H1 (cell line): ENCODE measurements at regions not wholly inside any gene's neighbourhood (a gene's known extent, or its start where the extent isn't known, plus 50 kb on each side); places are given as distances from the start of the nearest gene placed in this dataset.

Experiments used
- CTCF ChIA-PET: fragments of 300-600 bp; sonication (Branson Sonifier 250); formaldehyde crosslinking; loops from one replicate; lab custom pipeline; 2021; ENCODE audit not compliant: partially characterized antibody; lab: Charles Lee
- POLR2A ChIA-PET: fragments of 300-600 bp; sonication (Branson Sonifier 250); formaldehyde crosslinking; loops from one replicate; lab custom pipeline; 2021; ENCODE audit warnings: inconsistent platforms; ENCODE audit not compliant: partially characterized antibody; lab: Charles Lee
- DNase-seq, 2 experiments: peaks; one replicate each; pipeline versions ENCODE4 v3.0.0 to v3.0.0-alpha.2; 2010 to 2022; ENCODE audit warnings: low spot score in 2 of 2, low read depth in 1 of 2, mixed read lengths in 1 of 2
- FAIRE-seq: peaks from 2 replicates; lab custom pipeline; 2011; peaks lifted over from hg19 to GRCh38; lab: Jason Lieb, UNC
- H2AFZ ChIP-seq: 2 replicates; pipeline ENCODE4 v1.8.1; 2012; ENCODE audit warnings: low read length, inconsistent platforms
- H2AK5ac ChIP-seq: 2 replicates; pipeline ENCODE4 v1.6.1; 2013; ENCODE audit warnings: low read depth, low read length
- H2BK120ac ChIP-seq: replicated peaks from 2 replicates; pipeline ENCODE3; 2013; ENCODE audit warnings: low read depth, low read length, inconsistent platforms
- H2BK12ac ChIP-seq: 2 replicates; pipeline ENCODE4 v1.6.1; 2013; ENCODE audit warnings: low read depth, low read length
- H2BK15ac ChIP-seq: 2 replicates; pipeline ENCODE4 v1.6.1; 2013; ENCODE audit warnings: low read length
- H2BK20ac ChIP-seq: 2 replicates; pipeline ENCODE4 v1.6.1; 2013; ENCODE audit warnings: low read length
- H2BK5ac ChIP-seq: 2 replicates; pipeline ENCODE4 v1.6.1; 2013; ENCODE audit warnings: low read depth, low read length
- H3K14ac ChIP-seq: 2 replicates; pipeline ENCODE4 v1.6.1; 2013; ENCODE audit warnings: inconsistent platforms; ENCODE audit not compliant: insufficient read length
- H3K18ac ChIP-seq: 2 replicates; pipeline ENCODE4 v1.6.1; 2013; ENCODE audit warnings: low read length; ENCODE audit errors: extremely low read depth
- H3K23ac ChIP-seq: 2 replicates; pipeline ENCODE4 v1.6.1; 2013; ENCODE audit warnings: inconsistent platforms; ENCODE audit not compliant: insufficient read length
- H3K23me2 ChIP-seq: 2 replicates; pipeline ENCODE4 v1.6.1; 2013; ENCODE audit warnings: low read depth, low read length
- H3K27ac ChIP-seq: 2 replicates; pipeline ENCODE4 v1.6.1; 2011; ENCODE audit warnings: low read depth, low read length, inconsistent platforms
- H3K27me3 ChIP-seq, 4 experiments: replicated peaks in 1 of 4; 1 replicate in 1 of 4; 2 replicates in 3 of 4; pipeline versions ENCODE4 v1.6.1 to v1.8.1; 2011 to 2013; ENCODE audit warnings: low read length in 3 of 4, mild to moderate bottlenecking in 3 of 4, inconsistent platforms in 2 of 4, mixed read lengths in 2 of 4, moderate library complexity in 1 of 4; ENCODE audit not compliant: control insufficient read depth in 3 of 4, insufficient read depth in 3 of 4; ENCODE audit errors: extremely low read depth in 1 of 4
- H3K36me3 ChIP-seq, 4 experiments: 2 replicates each; pipeline versions ENCODE4 v1.6.1 to v1.8.1; 2011 to 2013; ENCODE audit warnings: mild to moderate bottlenecking in 4 of 4, low read length in 3 of 4, moderate library complexity in 2 of 4, control low read depth in 1 of 4, inconsistent platforms in 1 of 4; ENCODE audit not compliant: insufficient read depth in 4 of 4, control insufficient read depth in 2 of 4
- H3K4ac ChIP-seq: replicated peaks from 2 replicates; pipeline ENCODE3; 2013; ENCODE audit warnings: low read length, low read depth, mixed read lengths, inconsistent platforms; ENCODE audit not compliant: insufficient read length
- H3K4me1 ChIP-seq, 4 experiments: replicated peaks in 1 of 4; 1 replicate in 1 of 4; 2 replicates in 3 of 4; pipeline versions ENCODE4 v1.6.1 to v1.8.1; 2011 to 2013; ENCODE audit warnings: low read length in 3 of 4, inconsistent platforms in 2 of 4, mixed read lengths in 1 of 4; ENCODE audit not compliant: insufficient read depth in 4 of 4, control insufficient read depth in 3 of 4
- H3K4me2 ChIP-seq, 2 experiments: 2 replicates each; pipeline versions ENCODE4 v1.6.1 to v1.8.1; 2011 to 2013; ENCODE audit warnings: low read depth in 2 of 2, low read length in 2 of 2, control low read depth in 1 of 2, inconsistent platforms in 1 of 2, mild to moderate bottlenecking in 1 of 2; ENCODE audit not compliant: insufficient read depth in 1 of 2
- H3K4me3 ChIP-seq, 4 experiments: fragments of 200-600, 300-600 bp in 1 of 4; sonication (generic), shearing (Covaris generic), sonication (Bioruptor Twin) in 1 of 4; 2 replicates each; pipeline versions ENCODE4 v1.5.1 to v1.8.1; 2011 to 2016; ENCODE audit warnings: low read length in 4 of 4, low read depth in 3 of 4, control low read depth in 2 of 4, inconsistent platforms in 2 of 4, mild to moderate bottlenecking in 2 of 4, mixed read lengths in 1 of 4, moderate library complexity in 1 of 4; ENCODE audit not compliant: insufficient read depth in 2 of 4; ENCODE audit errors: extremely low read depth in 1 of 4
- H3K56ac ChIP-seq: replicated peaks from 2 replicates; pipeline ENCODE3; 2013; ENCODE audit warnings: low read depth, mild to moderate bottlenecking, mixed read lengths, low read length, inconsistent platforms; ENCODE audit not compliant: insufficient read length
- H3K79me1 ChIP-seq: 2 replicates; pipeline ENCODE4 v1.6.1; 2013; ENCODE audit warnings: low read depth, low read length, control low read depth
- H3K79me2 ChIP-seq, 2 experiments: 2 replicates each; pipeline versions ENCODE4 v1.6.1 to v1.8.1; 2012 to 2013; ENCODE audit warnings: low read length in 2 of 2, mild to moderate bottlenecking in 2 of 2, inconsistent platforms in 1 of 2; ENCODE audit not compliant: insufficient read depth in 2 of 2, control insufficient read depth in 1 of 2
- H3K9ac ChIP-seq, 4 experiments: replicated peaks in 1 of 4; 1 replicate in 1 of 4; 2 replicates in 3 of 4; pipeline versions ENCODE4 v1.6.1 to v1.8.1; 2011 to 2013; ENCODE audit warnings: low read depth in 3 of 4, low read length in 3 of 4, control low read depth in 2 of 4, mild to moderate bottlenecking in 2 of 4, moderate library complexity in 2 of 4, inconsistent platforms in 1 of 4; ENCODE audit errors: extremely low read depth in 1 of 4
- H3K9me3 ChIP-seq, 2 experiments: 2 replicates each; pipeline versions ENCODE4 v1.6.1 to v1.8.1; 2012 to 2013; ENCODE audit warnings: mild to moderate bottlenecking in 2 of 2, moderate library complexity in 2 of 2, control low read depth in 1 of 2, inconsistent platforms in 1 of 2, low read depth in 1 of 2, low read length in 1 of 2, mixed read lengths in 1 of 2; ENCODE audit not compliant: insufficient read depth in 2 of 2
- H4K20me1 ChIP-seq, 2 experiments: replicated peaks in 1 of 2; 2 replicates each; pipeline versions ENCODE3 to v1.8.1; 2011 to 2013; ENCODE audit warnings: inconsistent platforms in 2 of 2, low read length in 2 of 2, mild to moderate bottlenecking in 1 of 2; ENCODE audit not compliant: insufficient read depth in 2 of 2, control insufficient read depth in 1 of 2
- H4K5ac ChIP-seq: 2 replicates; pipeline ENCODE4 v1.6.1; 2013; ENCODE audit warnings: low read length, low read depth, mixed read lengths, inconsistent platforms; ENCODE audit not compliant: insufficient read length
- H4K8ac ChIP-seq: 2 replicates; pipeline ENCODE4 v1.8.0; 2013; ENCODE audit warnings: mild to moderate bottlenecking, moderate library complexity, low read length, inconsistent platforms; ENCODE audit not compliant: insufficient read depth; ENCODE audit errors: extremely low read depth
- H4K91ac ChIP-seq: replicated peaks from 2 replicates; pipeline ENCODE3; 2013; ENCODE audit warnings: low read length, mixed read lengths, inconsistent platforms; ENCODE audit not compliant: insufficient read length
- RAD21 ChIP-seq, 2 experiments: IDR thresholded peaks in 1 of 2; conservative IDR thresholded peaks in 1 of 2; 2 replicates each; pipeline ENCODE4 v1.6.1; 2011; ENCODE audit warnings: low read depth in 2 of 2, low read length in 2 of 2, improper control_type of control experiment in 1 of 2, inconsistent platforms in 1 of 2, mild to moderate bottlenecking in 1 of 2, moderate library complexity in 1 of 2
- SP1 ChIP-seq: IDR thresholded peaks from 2 replicates; pipeline ENCODE4 v1.6.1; 2011; ENCODE audit warnings: low read depth, low read length
- SRF ChIP-seq: IDR thresholded peaks from 2 replicates; pipeline ENCODE4 v1.6.1; 2011; ENCODE audit warnings: mild to moderate bottlenecking, low read depth, low read length, moderate library complexity
- WGBS, 2 experiments: shearing (Covaris generic) in 1 of 2; methylation state at CpG; one replicate each; pipeline versions ENCODE4 v1.1.6 to v1.1.7; 2013 to 2015; ENCODE audit warnings: low lambda C conversion rate in 2 of 2, mixed read lengths in 2 of 2, inconsistent platforms in 1 of 2, low coverage in 1 of 2, missing lambda C conversion rate in 1 of 2; ENCODE audit not compliant: insufficient replicate concordance in 2 of 2, insufficient coverage in 1 of 2, insufficient read length in 1 of 2; ENCODE audit errors: extremely low coverage in 1 of 2, missing lambda C conversion rate in 1 of 2; 5-methylcytosine and 5-hydroxymethylcytosine counted together
- TF ChIP-seq, protein P1 (sequence below): IDR thresholded peaks from 2 replicates; pipeline ENCODE4 v1.6.1; 2011; ENCODE audit warnings: low read depth, mild to moderate bottlenecking, low read length; ENCODE audit not compliant: insufficient read depth

DNA sequence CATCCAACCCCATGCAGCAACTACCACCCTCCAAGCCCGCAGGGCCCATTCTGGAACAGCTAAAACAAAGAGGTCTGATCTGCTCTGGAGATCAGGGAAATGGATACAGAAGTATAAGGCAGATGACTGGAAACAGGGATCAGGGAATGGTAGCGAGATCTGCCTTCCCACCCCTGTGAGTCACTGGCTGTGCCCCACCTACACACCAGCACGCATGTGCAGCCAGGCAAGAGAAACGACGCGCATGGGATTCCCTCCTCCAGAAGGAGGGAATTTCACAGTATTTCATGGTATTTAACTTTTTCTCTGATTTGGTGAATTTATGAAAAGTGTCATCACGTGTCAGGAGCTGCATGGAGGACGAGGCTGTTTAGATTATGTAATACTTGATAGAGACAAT lies 116.7 kb downstream of the ARRDC4 start:
- Histone ChIP-seq H3K79me2 (no peaks in the 10 kb centered on the region), H4K20me1 (no peaks in the 10 kb centered on the region), H3K4ac (no peak overlapping the region), H3K9ac (no peak overlapping the region), H3K4me1 (0 out of 7 replicates have a peak, but pooled peaks cover 0 to 2% (median 0%) of the 10 kb centered on the region in 4 experiments), H2AK5ac (no peak overlapping the region), H3K23me2 (no peaks in the 10 kb centered on the region), H2BK12ac (0 out of 2 replicates have a peak overlapping the region, but pooled peaks have one; percentile 17), H3K79me1 (no peaks in the 10 kb centered on the region), H3K27ac (no peak overlapping the region), H2AFZ (0 out of 2 replicates have a peak overlapping the region, but pooled peaks have one; percentile 45), H4K5ac (no peak overlapping the region), H2BK15ac (no peak overlapping the region), H4K91ac (no peak overlapping the region), H2BK5ac (no peak overlapping the region), H3K14ac (no peak overlapping the region), H3K4me2 (no peak overlapping the region), H3K4me3 (no peak overlapping the region), H2BK20ac (no peak overlapping the region), H2BK120ac (no peak overlapping the region), H3K56ac (no peak overlapping the region), H3K23ac (no peak overlapping the region), H3K36me3 (no peaks in the 10 kb centered on the region), H3K18ac (no peak overlapping the region), H3K27me3 (no peaks in the 10 kb centered on the region), H3K9me3 (no peaks in the 10 kb centered on the region), H4K8ac (no peak overlapping the region)
- FAIRE-seq: no peak
- ChIA-PET POLR2A (no interaction called here), CTCF (interaction anchor here (0.6 to 2.0 kb wide), 7 partner anchors 8 to 178 kb away, joined by 3 to 5 read pairs (median 4); no protein-coding TSS in a partner anchor)
- TF ChIP-seq SRF: no peak
- TF ChIP-seq SP1: no peak
- TF ChIP-seq, protein P1, sequence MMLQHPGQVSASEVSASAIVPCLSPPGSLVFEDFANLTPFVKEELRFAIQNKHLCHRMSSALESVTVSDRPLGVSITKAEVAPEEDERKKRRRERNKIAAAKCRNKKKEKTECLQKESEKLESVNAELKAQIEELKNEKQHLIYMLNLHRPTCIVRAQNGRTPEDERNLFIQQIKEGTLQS: no peak
- no peak for TF ChIP-seq RAD21 (IDR thresholded peaks at IDR 0.05 in 1 of 2, conservative IDR thresholded peaks at IDR 0.05 in 1 of 2; ENCODE audit: low read depth in 2 of 2, low read length in 2 of 2)
- DNase-seq: no peak
- whole genome bisulfite sequencing, 2 experiments: 93% methylated on average over 8 of the region's 8 CpGs; no CpG with 5 or more reads in 1 of the 2 experiments
